GM12875 (cell line): ENCODE measurements at regions not wholly inside any gene's neighbourhood (a gene's known extent, or its start where the extent isn't known, plus 50 kb on each side); places are given as distances from the start of the nearest gene placed in this dataset.

Experiments used
- H3K4me3 ChIP-seq: one replicate; pipeline ENCODE4 v1.5.1; 2011; ENCODE audit warnings: low read depth, low read length, control low read depth
- CTCF ChIP-seq: IDR thresholded peaks from 2 replicates; pipeline ENCODE4 v1.5.1; 2011; ENCODE audit warnings: low read depth, mild to moderate bottlenecking, control low read depth, inconsistent platforms, low read length, moderate library complexity, borderline replicate concordance; ENCODE audit not compliant: insufficient read depth

DNA sequence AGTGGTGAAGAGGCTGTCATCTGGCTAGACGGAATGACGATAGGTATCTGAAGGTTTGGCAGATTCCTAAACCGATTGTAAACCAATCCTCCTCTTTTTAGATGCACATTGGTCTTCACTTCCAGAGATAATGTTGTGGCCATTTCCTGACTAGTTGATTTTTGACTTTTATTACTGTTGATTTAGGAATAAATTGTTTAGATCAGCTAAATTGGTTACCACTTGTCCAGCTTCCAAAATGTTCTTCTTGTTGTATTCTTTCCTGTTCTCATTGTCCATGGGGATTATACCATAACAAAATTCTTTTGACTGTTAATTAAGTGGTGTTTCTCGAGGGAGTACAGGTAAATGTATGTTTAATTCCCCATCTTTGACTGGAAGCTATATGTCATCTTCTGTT, 119.7 kb downstream of the MACROH2A1 start:
- no peak overlapping the region for H3K4me3 ChIP-seq
- no peak for TF ChIP-seq CTCF

DNA sequence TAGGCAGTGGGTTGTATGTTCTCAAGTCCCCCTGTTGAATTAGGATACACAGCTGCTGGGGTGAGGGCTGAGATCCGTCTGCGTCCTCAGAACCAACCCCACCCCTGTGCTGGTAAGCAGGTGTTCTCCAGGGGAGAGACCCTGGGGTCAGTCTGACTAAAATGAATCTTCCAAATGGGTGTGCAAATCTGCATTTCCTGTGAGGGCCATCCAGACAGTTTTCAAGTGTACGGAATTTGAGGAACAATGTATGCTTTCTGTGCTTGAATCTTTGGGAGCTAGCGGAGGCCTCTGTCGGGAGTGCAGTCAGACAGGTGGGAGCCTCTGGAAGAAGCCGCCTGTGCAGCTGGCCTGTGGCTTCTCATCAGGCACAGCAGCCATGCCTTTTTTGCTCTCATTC, 122.9 kb downstream of the MACROH2A1 start:
- no peak for TF ChIP-seq CTCF
- H3K4me3 ChIP-seq = no peak overlapping the region

GRCh38 chr5:135273212-135273611, 125.8 kb downstream of the MACROH2A1 start:
- TF ChIP-seq CTCF = no peak
- H3K4me3 ChIP-seq = no peak overlapping the region

GRCh38 chr5:135272311-135272805, 126.7 kb downstream of the MACROH2A1 start:
- no peak for TF ChIP-seq CTCF

GRCh38 chr5:135271533-135272310, 127.3 kb downstream of the MACROH2A1 start:
- TF ChIP-seq CTCF = no peak
- H3K4me3 ChIP-seq = no peak overlapping the region

More at GRCh38 chr5:135272311-135272805, 126.7 kb downstream of the MACROH2A1 start:
- H3K4me3 ChIP-seq = no peak overlapping the region

GRCh38 chr5:135269931-135270421, 129.1 kb downstream of the MACROH2A1 start:
- TF ChIP-seq CTCF = no peak
- no peak overlapping the region for H3K4me3 ChIP-seq

GRCh38 chr5:135269199-135269598, 129.8 kb downstream of the MACROH2A1 start:
- TF ChIP-seq CTCF = no peak
- no peak overlapping the region for H3K4me3 ChIP-seq
